ENCODE measurements at regions not wholly inside any gene's neighbourhood (a gene's known extent, or its start where the extent isn't known, plus 50 kb on each side); places are given as distances from the start of the nearest gene placed in this dataset.

- no peak for TF ChIP-seq ZFP1 (CRISPR knock-in tag; IDR thresholded peaks at IDR 0.05)
Measured at GRCh38 chr6:44025226-44025625, 102.0 kb downstream of the MRPL14 start (continued).

DNA sequence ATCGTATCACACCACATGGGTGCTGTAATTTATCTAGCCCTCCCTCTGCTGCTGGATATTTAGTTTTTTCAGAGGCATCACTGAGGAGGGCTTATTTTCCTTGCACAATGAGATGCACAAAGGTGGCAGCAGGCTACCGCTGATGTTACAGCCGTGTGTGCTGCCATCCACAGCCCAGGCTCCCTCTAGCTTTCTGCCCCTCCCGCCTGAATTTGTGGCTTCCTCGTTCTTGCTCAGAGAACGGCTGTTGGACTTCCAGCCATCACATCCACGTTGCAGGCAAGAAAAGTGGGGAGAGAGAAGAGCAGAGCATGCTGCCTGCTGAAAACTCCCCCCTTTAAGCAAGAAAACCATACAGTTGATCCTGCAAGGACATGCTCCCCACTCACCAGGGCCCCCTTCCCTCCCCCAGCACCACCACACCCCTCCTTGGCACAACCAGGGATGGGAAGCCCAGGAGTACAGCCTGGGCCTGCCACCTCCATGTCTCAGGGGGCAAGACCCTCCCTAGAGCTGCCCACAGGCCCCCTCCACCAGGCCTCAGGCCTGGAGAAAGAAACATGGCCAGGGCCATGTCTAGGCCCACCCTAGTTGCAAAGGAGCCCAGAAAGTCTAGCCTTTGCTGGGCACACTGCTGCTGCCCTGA lies 102.6 kb downstream of the MRPL14 start:
- 27% methylated on average over 7 of the region's 7 CpGs for WGBS (ENCODE audit: insufficient coverage, low coverage, missing lambda C conversion rate)
- Histone ChIP-seq H3K27ac (ENCODE audit: extremely low read depth, low read depth, low read length) (no peak overlapping the region), H3K36me3 (ENCODE audit: control insufficient read depth, insufficient read depth, low read length) (no peaks in the 10 kb centered on the region), H3K9me1 (ENCODE audit: control insufficient read depth, insufficient read depth, low read length) (no peaks in the 10 kb centered on the region), H3K9ac (ENCODE audit: insufficient read depth in 1 of 2, low read depth in 2 of 2, low read length in 2 of 2) (peak overlapping the region in 1 of 2 experiments; percentile 38; a peak in 1 of 4 replicates), H3K9me3 (replicated peaks; ENCODE audit: control insufficient read depth, insufficient read depth, low read depth, low read length) (no peaks in the 10 kb centered on the region), H3K4me2 (ENCODE audit: insufficient read depth, low read length) (no peak overlapping the region), H4K20me1 (replicated peaks; ENCODE audit: control insufficient read depth, insufficient read depth, low read length) (no peaks in the 10 kb centered on the region), H3K27me3 (ENCODE audit: control insufficient read depth in 2 of 2, insufficient read depth in 2 of 2, low read length in 2 of 2) (no peaks in the 10 kb centered on the region), H2AFZ (ENCODE audit: low read depth, low read length) (peak overlapping the region; percentile 3; the same call in 1 of the 2 replicates), H3K4me3 (no peak overlapping the region), H3K79me2 (ENCODE audit: control insufficient read depth, insufficient read depth, low read length) (no peaks in the 10 kb centered on the region), H3K4me1 (replicated peaks in 1 of 2; ENCODE audit: control insufficient read depth in 2 of 2, insufficient read depth in 2 of 2, low read length in 2 of 2) (peaks cover 2 to 10% of the 10 kb centered on the region in 2 experiments; a peak in 2 of 5 replicates)
- ChIA-PET POLR2A (interaction anchor here (0.7 to 1.6 kb wide), 5 partner anchors 8 to 377 kb away, joined by 3 to 5 read pairs (median 4); no protein-coding TSS in a partner anchor), CTCF (ENCODE audit: low intra/inter-chr PET ratio) (no interaction called here)
- no peak for DNase-seq (ENCODE audit: extremely low read depth in 1 of 4, low spot score in 3 of 4)
- intact Hi-C loops (cut with micrococcal nuclease) (no loop called here), in situ Hi-C loops (cut with MboI) (no loop called here)
- no peak; the same call in 2 of the 3 replicates for ATAC-seq
- 0 out of 4 replicates have a peak, but pooled peaks of 1 of the 2 experiments have one; percentile 8 for TF ChIP-seq RAD21 (CRISPR knock-in tag; conservative IDR thresholded peaks at IDR 0.05 in 1 of 2, IDR thresholded peaks at IDR 0.05 in 1 of 2)
- no peak for TF ChIP-seq ZBTB8A (IDR thresholded peaks at IDR 0.05; ENCODE audit: partially characterized antibody)
- FAIRE-seq: peak; percentile 19
- BruUV-seq (replicated peaks): no TSS peak

All from K562 (cell line).